ENCODE measurements at regions not wholly inside any gene's neighbourhood (a gene's known extent, or its start where the extent isn't known, plus 50 kb on each side); places are given as distances from the start of the nearest gene placed in this dataset.

GRCh38 chr5:35359859-35360258 lies 129.6 kb upstream of the PRLR start:
- DNase-seq: no peak

DNA sequence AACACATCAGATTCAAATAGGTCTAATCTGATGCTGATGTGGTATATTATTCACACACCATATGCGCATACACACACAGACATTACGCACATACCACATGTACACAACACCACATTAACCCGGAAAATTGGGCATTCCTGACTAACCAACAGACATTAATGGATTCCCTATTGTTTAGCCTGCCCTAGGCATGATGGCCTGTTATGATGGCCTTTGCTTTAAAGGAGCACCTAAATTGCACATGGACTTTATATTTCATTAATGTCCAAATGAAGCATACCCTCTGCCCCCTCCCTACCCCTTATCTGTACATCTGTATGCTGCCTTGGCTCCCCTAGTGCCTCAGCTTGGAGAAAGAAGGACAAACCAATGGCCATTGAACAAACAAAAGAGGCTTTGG lies 127.7 kb upstream of the PRLR start:
- DNase-seq: no peak

GRCh38 chr5:35356725-35357124 lies 126.4 kb upstream of the PRLR start:
- no peak for DNase-seq

DNA sequence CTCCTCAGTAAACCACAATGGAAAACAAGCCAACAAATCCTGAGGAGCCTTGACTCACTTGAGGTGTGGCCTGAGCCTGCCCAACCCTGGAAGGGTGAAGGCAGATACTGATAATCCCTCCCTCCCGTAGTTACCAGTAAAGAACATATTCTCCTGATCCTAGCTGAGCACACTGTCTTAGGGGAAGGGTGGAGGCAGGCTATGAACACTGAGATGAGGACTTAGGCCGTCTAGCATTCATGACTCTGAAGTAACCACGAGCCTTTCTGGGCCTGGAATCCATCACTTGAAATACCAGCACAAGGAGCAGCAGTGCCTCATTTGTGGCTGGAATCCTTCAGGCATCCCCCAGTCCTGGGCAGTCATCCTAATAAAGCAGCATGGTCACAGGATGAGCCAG lies 124.5 kb upstream of the PRLR start:
- no peak for DNase-seq

DNA sequence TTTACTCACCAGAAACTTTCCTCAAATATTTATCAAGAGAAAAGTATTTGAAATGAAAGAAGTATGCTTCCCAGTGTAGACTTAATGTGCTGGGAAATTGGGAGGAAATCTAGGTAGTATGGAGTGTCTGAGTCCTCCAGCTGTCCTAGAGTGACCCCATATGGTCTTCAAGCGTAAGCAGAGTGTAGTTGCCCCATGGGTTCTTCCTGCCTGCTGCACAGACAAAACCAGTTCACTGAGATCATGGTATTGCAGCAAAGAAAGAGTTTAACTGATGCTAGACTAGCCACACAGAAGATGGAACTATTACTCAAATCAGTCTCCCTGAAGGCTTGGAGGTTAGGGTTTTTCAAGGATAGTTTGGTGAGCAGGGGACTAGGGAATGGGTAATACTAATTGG lies 114.9 kb upstream of the PRLR start:
- no peak for DNase-seq

GRCh38 chr5:35342664-35343063 lies 112.4 kb upstream of the PRLR start:
- no peak for DNase-seq

- no peak for DNase-seq
These were observed 110.9 kb upstream of the PRLR start for GRCh38 chr5:35341189-35341588.

- DNase-seq: no peak
These were observed 109.4 kb upstream of the PRLR start for GRCh38 chr5:35339616-35340100.

- DNase-seq: no peak
These were observed 108.7 kb upstream of the PRLR start for GRCh38 chr5:35339006-35339405.

DNA sequence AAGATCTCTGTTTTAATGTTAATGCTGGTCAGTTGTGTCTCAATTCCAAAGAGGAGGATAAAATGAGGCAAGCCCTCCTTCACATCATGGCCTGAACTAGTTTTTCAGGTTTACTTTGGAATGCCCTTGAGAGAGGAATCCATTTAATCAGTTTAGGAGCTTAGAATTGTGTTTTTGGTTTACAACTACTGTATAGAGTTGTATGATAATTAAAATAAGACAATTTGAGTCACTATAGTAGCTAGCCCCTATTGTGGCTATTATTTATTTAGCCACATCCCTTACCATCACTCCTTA lies 107.8 kb upstream of the PRLR start:
- DNase-seq: no peak

DNA sequence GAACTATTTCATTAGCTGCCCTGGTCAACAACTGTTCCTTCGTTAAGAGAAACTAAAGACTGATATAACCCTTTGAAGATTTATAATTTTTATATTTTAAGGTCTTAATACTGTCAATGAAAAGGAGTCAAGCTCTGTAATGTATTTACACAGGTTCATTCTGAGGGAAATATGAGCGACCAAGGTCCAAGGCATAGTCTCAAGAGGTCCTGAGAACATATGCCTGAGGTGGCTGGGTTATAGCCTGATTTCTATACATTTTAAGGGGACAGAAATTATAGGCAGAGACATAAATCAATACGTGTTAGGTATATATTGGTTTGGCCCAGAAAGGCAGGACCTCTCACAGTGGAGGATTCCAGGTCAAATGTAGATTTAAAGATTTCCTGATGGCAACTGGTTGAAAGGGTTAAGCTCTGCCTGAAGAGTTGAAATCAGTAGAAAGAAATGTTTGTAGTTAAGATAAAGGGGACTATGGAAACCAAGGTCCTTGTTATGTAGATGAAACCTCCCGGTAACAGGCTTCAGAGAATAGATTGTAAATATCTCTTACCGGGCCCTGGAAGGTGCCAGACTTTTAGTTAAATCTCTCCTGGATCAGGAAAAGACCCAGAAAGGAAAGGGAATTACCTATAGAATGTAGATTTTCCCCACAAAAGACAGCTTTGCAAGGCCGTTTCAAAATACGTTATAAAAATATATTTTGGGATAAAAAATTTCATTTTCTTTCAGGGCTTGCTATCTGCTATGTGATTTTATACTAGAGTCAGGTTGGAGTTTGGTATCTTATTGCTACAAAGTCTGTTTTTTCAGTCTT lies 107.3 kb upstream of the PRLR start:
- DNase-seq: no peak

- no peak for DNase-seq
These were observed 105.9 kb upstream of the PRLR start for GRCh38 chr5:35336230-35336629.

- no peak for DNase-seq
These were observed 105.5 kb upstream of the PRLR start for GRCh38 chr5:35335752-35336151.

GRCh38 chr5:35333366-35333765 lies 103.1 kb upstream of the PRLR start:
- DNase-seq: no peak

DNA sequence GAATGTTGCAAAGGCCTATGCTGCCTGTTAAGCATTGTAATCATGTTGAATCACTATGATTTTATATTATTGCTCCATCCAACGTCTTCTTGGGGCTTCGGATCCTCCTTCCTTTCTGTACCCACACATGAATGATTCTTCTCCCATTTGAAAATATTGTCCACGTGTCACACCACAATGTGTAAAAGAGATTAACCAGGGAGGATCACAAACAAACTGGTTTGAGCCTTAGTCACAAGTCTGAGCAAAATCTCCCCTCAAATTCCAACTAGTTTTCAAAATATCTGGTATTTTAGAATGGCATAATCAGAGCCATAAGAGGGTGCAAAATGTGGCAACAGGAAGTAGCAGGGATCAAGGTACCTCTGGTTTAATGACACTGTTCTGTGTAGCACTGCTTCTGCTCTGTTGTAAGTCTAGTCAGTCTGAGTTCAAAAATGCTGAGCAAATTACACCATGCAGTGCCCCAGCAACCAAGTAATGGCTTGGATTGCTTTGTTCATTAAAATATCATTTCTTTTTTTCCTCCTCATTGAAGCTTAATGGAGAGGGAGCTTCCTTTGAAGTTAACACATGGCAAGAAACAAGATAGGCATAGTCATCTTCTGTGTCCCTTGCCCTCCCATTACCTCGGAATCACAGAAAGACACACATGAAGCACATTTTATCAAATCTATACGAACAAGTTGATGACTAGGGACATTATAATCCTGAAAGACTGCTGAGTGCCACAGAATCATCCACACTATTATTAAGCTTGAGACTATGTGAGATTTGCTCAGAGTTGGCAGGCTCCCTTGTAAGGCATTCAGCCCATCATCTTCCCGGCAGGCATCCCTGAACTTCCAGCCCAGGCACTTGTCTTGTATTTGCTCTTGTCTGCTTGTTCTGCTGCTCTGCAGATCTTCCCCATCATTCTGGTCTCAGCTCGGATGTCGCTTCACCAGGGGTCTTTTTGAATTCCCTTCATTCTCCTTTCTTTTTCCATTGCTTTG lies 102.0 kb upstream of the PRLR start:
- DNase-seq: no peak

GRCh38 chr5:35325836-35326235 lies 95.5 kb upstream of the PRLR start:
- DNase-seq: no peak

GRCh38 chr5:35324679-35325078 lies 94.4 kb upstream of the PRLR start:
- no peak for DNase-seq

DNA sequence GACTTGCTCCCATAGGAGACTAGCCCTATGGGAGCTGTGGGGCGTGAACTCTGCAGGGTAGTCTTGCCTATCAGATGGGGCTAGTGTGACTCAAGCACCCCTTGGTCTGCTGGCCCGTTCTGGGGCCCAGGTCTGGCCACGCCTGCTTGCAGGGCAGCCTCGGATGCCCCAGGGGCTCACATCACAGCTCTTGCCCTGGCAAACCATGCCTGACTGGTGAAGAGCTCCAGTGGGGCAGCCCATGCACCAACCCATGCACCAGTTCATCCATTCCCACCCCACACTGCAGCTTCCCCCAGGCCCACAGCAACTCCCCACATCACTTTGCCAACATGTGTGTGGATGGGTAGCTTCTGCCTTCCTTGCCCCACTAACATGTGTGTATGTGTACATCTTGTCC lies 93.9 kb upstream of the PRLR start:
- DNase-seq: no peak

DNA sequence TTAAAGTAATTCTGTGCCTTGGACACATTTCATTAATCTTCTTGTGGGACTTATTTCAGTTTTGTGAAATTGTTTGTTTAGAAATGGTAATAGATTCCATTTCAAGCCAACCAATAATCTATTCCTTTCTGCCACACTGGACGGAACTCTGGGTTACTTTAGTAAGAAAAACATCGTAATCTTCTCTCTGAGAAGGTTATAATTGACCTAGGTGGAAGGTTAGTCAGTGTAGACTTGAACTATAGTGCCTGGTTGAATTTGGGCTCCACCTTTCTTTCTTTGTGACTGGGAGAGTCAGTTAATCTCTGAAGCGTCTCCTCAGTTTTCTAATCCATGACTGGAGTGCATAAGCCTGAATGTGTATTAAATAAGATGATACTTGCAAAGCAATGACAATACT lies 89.7 kb upstream of the PRLR start:
- no peak for DNase-seq

- peak; percentile 87 for DNase-seq
These were observed 89.2 kb upstream of the PRLR start for GRCh38 chr5:35319333-35320002.

- DNase-seq: no peak
These were observed 87.3 kb upstream of the PRLR start for GRCh38 chr5:35317586-35317985.

DNA sequence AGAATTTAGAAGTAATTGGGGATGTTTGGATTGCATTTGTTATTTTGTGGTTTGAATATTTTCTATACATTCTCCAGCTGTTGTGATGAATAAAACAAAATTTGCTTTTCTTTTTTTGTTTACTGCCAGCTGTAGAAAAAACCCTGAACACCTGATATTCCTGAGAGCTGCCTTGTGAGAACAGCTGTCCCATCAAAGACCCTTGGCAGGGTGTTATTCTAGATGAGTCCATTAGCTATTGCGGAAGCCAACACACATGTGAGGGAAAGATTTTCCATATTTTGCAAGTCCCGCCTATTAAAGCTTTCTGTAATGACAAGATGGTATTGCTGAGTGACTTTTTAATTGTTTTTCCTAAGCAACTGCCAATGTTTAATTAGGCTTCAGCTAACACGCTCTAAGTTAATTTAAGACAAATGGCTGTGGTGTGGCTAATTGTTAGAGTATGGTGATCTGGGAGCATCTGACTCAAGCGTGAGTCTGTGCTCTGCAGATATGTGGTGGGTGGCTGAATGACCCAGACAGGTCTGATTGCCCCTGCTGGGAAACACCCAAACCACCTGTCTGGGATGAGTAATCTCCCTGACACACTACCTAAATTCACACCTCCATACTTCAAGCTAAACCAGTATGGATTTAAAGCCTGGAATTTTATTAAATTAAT lies 86.5 kb upstream of the PRLR start:
- DNase-seq: peak; percentile 37

GRCh38 chr5:35313291-35313690 lies 83.0 kb upstream of the PRLR start:
- no peak for DNase-seq

Measured in activated CD4-positive, alpha-beta T cell treated with anti-CD3 and anti-CD28 coated beads for 48 hours (primary cell).